H1 (cell line): ENCODE measurements at regions not wholly inside any gene's neighbourhood (a gene's known extent, or its start where the extent isn't known, plus 50 kb on each side); places are given as distances from the start of the nearest gene placed in this dataset.

Source experiments
- CTCF ChIA-PET: fragments of 300-600 bp; sonication (Branson Sonifier 250); formaldehyde crosslinking; loops from one replicate; lab custom pipeline; 2021; ENCODE audit not compliant: partially characterized antibody; lab: Charles Lee
- POLR2A ChIA-PET: fragments of 300-600 bp; sonication (Branson Sonifier 250); formaldehyde crosslinking; loops from one replicate; lab custom pipeline; 2021; ENCODE audit warnings: inconsistent platforms; ENCODE audit not compliant: partially characterized antibody; lab: Charles Lee
- DNase-seq, 2 experiments: peaks; one replicate each; pipeline versions ENCODE4 v3.0.0 to v3.0.0-alpha.2; 2010 to 2022; ENCODE audit warnings: low spot score in 2 of 2, low read depth in 1 of 2, mixed read lengths in 1 of 2
- FAIRE-seq: peaks from 2 replicates; lab custom pipeline; 2011; peaks lifted over from hg19 to GRCh38; lab: Jason Lieb, UNC
- H2AFZ ChIP-seq: 2 replicates; pipeline ENCODE4 v1.8.1; 2012; ENCODE audit warnings: low read length, inconsistent platforms
- H2AK5ac ChIP-seq: 2 replicates; pipeline ENCODE4 v1.6.1; 2013; ENCODE audit warnings: low read depth, low read length
- H2BK120ac ChIP-seq: replicated peaks from 2 replicates; pipeline ENCODE3; 2013; ENCODE audit warnings: low read depth, low read length, inconsistent platforms
- H2BK12ac ChIP-seq: 2 replicates; pipeline ENCODE4 v1.6.1; 2013; ENCODE audit warnings: low read depth, low read length
- H2BK15ac ChIP-seq: 2 replicates; pipeline ENCODE4 v1.6.1; 2013; ENCODE audit warnings: low read length
- H2BK20ac ChIP-seq: 2 replicates; pipeline ENCODE4 v1.6.1; 2013; ENCODE audit warnings: low read length
- H2BK5ac ChIP-seq: 2 replicates; pipeline ENCODE4 v1.6.1; 2013; ENCODE audit warnings: low read depth, low read length
- H3K14ac ChIP-seq: 2 replicates; pipeline ENCODE4 v1.6.1; 2013; ENCODE audit warnings: inconsistent platforms; ENCODE audit not compliant: insufficient read length
- H3K18ac ChIP-seq: 2 replicates; pipeline ENCODE4 v1.6.1; 2013; ENCODE audit warnings: low read length; ENCODE audit errors: extremely low read depth
- H3K23ac ChIP-seq: 2 replicates; pipeline ENCODE4 v1.6.1; 2013; ENCODE audit warnings: inconsistent platforms; ENCODE audit not compliant: insufficient read length
- H3K23me2 ChIP-seq: 2 replicates; pipeline ENCODE4 v1.6.1; 2013; ENCODE audit warnings: low read depth, low read length
- H3K27ac ChIP-seq: 2 replicates; pipeline ENCODE4 v1.6.1; 2011; ENCODE audit warnings: low read depth, low read length, inconsistent platforms
- H3K27me3 ChIP-seq, 4 experiments: replicated peaks in 1 of 4; 1 replicate in 1 of 4; 2 replicates in 3 of 4; pipeline versions ENCODE4 v1.6.1 to v1.8.1; 2011 to 2013; ENCODE audit warnings: low read length in 3 of 4, mild to moderate bottlenecking in 3 of 4, inconsistent platforms in 2 of 4, mixed read lengths in 2 of 4, moderate library complexity in 1 of 4; ENCODE audit not compliant: control insufficient read depth in 3 of 4, insufficient read depth in 3 of 4; ENCODE audit errors: extremely low read depth in 1 of 4
- H3K36me3 ChIP-seq, 4 experiments: 2 replicates each; pipeline versions ENCODE4 v1.6.1 to v1.8.1; 2011 to 2013; ENCODE audit warnings: mild to moderate bottlenecking in 4 of 4, low read length in 3 of 4, moderate library complexity in 2 of 4, control low read depth in 1 of 4, inconsistent platforms in 1 of 4; ENCODE audit not compliant: insufficient read depth in 4 of 4, control insufficient read depth in 2 of 4
- H3K4ac ChIP-seq: replicated peaks from 2 replicates; pipeline ENCODE3; 2013; ENCODE audit warnings: low read length, low read depth, mixed read lengths, inconsistent platforms; ENCODE audit not compliant: insufficient read length
- H3K4me1 ChIP-seq, 4 experiments: replicated peaks in 1 of 4; 1 replicate in 1 of 4; 2 replicates in 3 of 4; pipeline versions ENCODE4 v1.6.1 to v1.8.1; 2011 to 2013; ENCODE audit warnings: low read length in 3 of 4, inconsistent platforms in 2 of 4, mixed read lengths in 1 of 4; ENCODE audit not compliant: insufficient read depth in 4 of 4, control insufficient read depth in 3 of 4
- H3K4me2 ChIP-seq, 2 experiments: 2 replicates each; pipeline versions ENCODE4 v1.6.1 to v1.8.1; 2011 to 2013; ENCODE audit warnings: low read depth in 2 of 2, low read length in 2 of 2, control low read depth in 1 of 2, inconsistent platforms in 1 of 2, mild to moderate bottlenecking in 1 of 2; ENCODE audit not compliant: insufficient read depth in 1 of 2
- H3K4me3 ChIP-seq, 4 experiments: fragments of 200-600, 300-600 bp in 1 of 4; sonication (generic), shearing (Covaris generic), sonication (Bioruptor Twin) in 1 of 4; 2 replicates each; pipeline versions ENCODE4 v1.5.1 to v1.8.1; 2011 to 2016; ENCODE audit warnings: low read length in 4 of 4, low read depth in 3 of 4, control low read depth in 2 of 4, inconsistent platforms in 2 of 4, mild to moderate bottlenecking in 2 of 4, mixed read lengths in 1 of 4, moderate library complexity in 1 of 4; ENCODE audit not compliant: insufficient read depth in 2 of 4; ENCODE audit errors: extremely low read depth in 1 of 4
- H3K56ac ChIP-seq: replicated peaks from 2 replicates; pipeline ENCODE3; 2013; ENCODE audit warnings: low read depth, mild to moderate bottlenecking, mixed read lengths, low read length, inconsistent platforms; ENCODE audit not compliant: insufficient read length
- H3K79me1 ChIP-seq: 2 replicates; pipeline ENCODE4 v1.6.1; 2013; ENCODE audit warnings: low read depth, low read length, control low read depth
- H3K79me2 ChIP-seq, 2 experiments: 2 replicates each; pipeline versions ENCODE4 v1.6.1 to v1.8.1; 2012 to 2013; ENCODE audit warnings: low read length in 2 of 2, mild to moderate bottlenecking in 2 of 2, inconsistent platforms in 1 of 2; ENCODE audit not compliant: insufficient read depth in 2 of 2, control insufficient read depth in 1 of 2
- H3K9ac ChIP-seq, 4 experiments: replicated peaks in 1 of 4; 1 replicate in 1 of 4; 2 replicates in 3 of 4; pipeline versions ENCODE4 v1.6.1 to v1.8.1; 2011 to 2013; ENCODE audit warnings: low read depth in 3 of 4, low read length in 3 of 4, control low read depth in 2 of 4, mild to moderate bottlenecking in 2 of 4, moderate library complexity in 2 of 4, inconsistent platforms in 1 of 4; ENCODE audit errors: extremely low read depth in 1 of 4
- H3K9me3 ChIP-seq, 2 experiments: 2 replicates each; pipeline versions ENCODE4 v1.6.1 to v1.8.1; 2012 to 2013; ENCODE audit warnings: mild to moderate bottlenecking in 2 of 2, moderate library complexity in 2 of 2, control low read depth in 1 of 2, inconsistent platforms in 1 of 2, low read depth in 1 of 2, low read length in 1 of 2, mixed read lengths in 1 of 2; ENCODE audit not compliant: insufficient read depth in 2 of 2
- H4K20me1 ChIP-seq, 2 experiments: replicated peaks in 1 of 2; 2 replicates each; pipeline versions ENCODE3 to v1.8.1; 2011 to 2013; ENCODE audit warnings: inconsistent platforms in 2 of 2, low read length in 2 of 2, mild to moderate bottlenecking in 1 of 2; ENCODE audit not compliant: insufficient read depth in 2 of 2, control insufficient read depth in 1 of 2
- H4K5ac ChIP-seq: 2 replicates; pipeline ENCODE4 v1.6.1; 2013; ENCODE audit warnings: low read length, low read depth, mixed read lengths, inconsistent platforms; ENCODE audit not compliant: insufficient read length
- H4K8ac ChIP-seq: 2 replicates; pipeline ENCODE4 v1.8.0; 2013; ENCODE audit warnings: mild to moderate bottlenecking, moderate library complexity, low read length, inconsistent platforms; ENCODE audit not compliant: insufficient read depth; ENCODE audit errors: extremely low read depth
- H4K91ac ChIP-seq: replicated peaks from 2 replicates; pipeline ENCODE3; 2013; ENCODE audit warnings: low read length, mixed read lengths, inconsistent platforms; ENCODE audit not compliant: insufficient read length
- CBX8 ChIP-seq: fragments of 300-800, 300-1000 bp; sonication (generic); IDR thresholded peaks from 2 replicates; pipeline ENCODE4 v1.7.1; 2016; ENCODE audit warnings: low read depth, low read length, borderline replicate concordance
- KDM5A ChIP-seq: fragments of 200-600 bp; IDR thresholded peaks from 2 replicates; pipeline ENCODE4 v1.7.1; 2012; ENCODE audit warnings: mild to moderate bottlenecking, low read length, inconsistent platforms, mixed read lengths
- POLR2AphosphoS5 ChIP-seq: IDR thresholded peaks from 2 replicates; pipeline ENCODE4 v1.6.1; 2011; ENCODE audit warnings: low read depth, low read length
- SAP30 ChIP-seq: fragments of 300-600 bp; sonication (generic); IDR thresholded peaks from 2 replicates; pipeline ENCODE4 v1.7.1; 2012; ENCODE audit warnings: low read length, moderate library complexity, mild to moderate bottlenecking, inconsistent platforms; ENCODE audit not compliant: insufficient read depth, insufficient replicate concordance
- WGBS, 2 experiments: shearing (Covaris generic) in 1 of 2; methylation state at CpG; one replicate each; pipeline versions ENCODE4 v1.1.6 to v1.1.7; 2013 to 2015; ENCODE audit warnings: low lambda C conversion rate in 2 of 2, mixed read lengths in 2 of 2, inconsistent platforms in 1 of 2, low coverage in 1 of 2, missing lambda C conversion rate in 1 of 2; ENCODE audit not compliant: insufficient replicate concordance in 2 of 2, insufficient coverage in 1 of 2, insufficient read length in 1 of 2; ENCODE audit errors: extremely low coverage in 1 of 2, missing lambda C conversion rate in 1 of 2; 5-methylcytosine and 5-hydroxymethylcytosine counted together

GRCh38 chr11:115927823-115928329 is 423.7 kb upstream of the CADM1 start:
- H2AFZ ChIP-seq = no peak overlapping the region
- no peak overlapping the region for H2BK20ac ChIP-seq
- no peaks in the 10 kb centered on the region for H3K9me3 ChIP-seq
- TF ChIP-seq POLR2AphosphoS5 (no peak), SAP30 (no peak), CBX8 (no peak), KDM5A (no peak)
- H4K20me1 ChIP-seq = no peaks in the 10 kb centered on the region
- CTCF ChIA-PET = interaction anchor here (0.6 to 2.4 kb wide), 6 partner anchors 10 to 354 kb away, joined by 3 to 13 read pairs (median 5); no protein-coding TSS in a partner anchor
- H3K14ac ChIP-seq = no peak overlapping the region
- H3K56ac ChIP-seq = no peak overlapping the region
- H4K91ac ChIP-seq = no peak overlapping the region
- no peak overlapping the region for H3K4ac ChIP-seq
- no peak overlapping the region for H3K4me2 ChIP-seq
- H4K8ac ChIP-seq = no peak overlapping the region
- POLR2A ChIA-PET = interaction anchor here (1.1 kb wide), 1 partner anchor 11 kb away, joined by 3 read pairs; no protein-coding TSS in a partner anchor
- no peaks in the 10 kb centered on the region for H3K23me2 ChIP-seq
- H4K5ac ChIP-seq = no peak overlapping the region
- peaks cover 0 to 10% (median 4%) of the 10 kb centered on the region in 4 experiments; a peak in 4 of 7 replicates for H3K4me1 ChIP-seq
- no peaks in the 10 kb centered on the region for H3K27me3 ChIP-seq
- H3K79me2 ChIP-seq = no peaks in the 10 kb centered on the region
- no peak overlapping the region for H2BK120ac ChIP-seq
- H3K18ac ChIP-seq = no peak overlapping the region
- H3K79me1 ChIP-seq = no peaks in the 10 kb centered on the region
- H2BK15ac ChIP-seq = 0 out of 2 replicates have a peak overlapping the region, but pooled peaks have one; percentile 33
- H3K36me3 ChIP-seq = no peaks in the 10 kb centered on the region
- H3K23ac ChIP-seq = no peak overlapping the region
- 92% methylated on average over 8 of the region's 8 CpGs; no CpG with 5 or more reads in 1 of the 2 experiments for WGBS, 2 experiments
- no peak overlapping the region for H3K9ac ChIP-seq
- no peak overlapping the region for H3K27ac ChIP-seq
- no peak overlapping the region for H2AK5ac ChIP-seq
- FAIRE-seq = no peak
- no peak overlapping the region for H2BK5ac ChIP-seq
- H2BK12ac ChIP-seq = no peak overlapping the region
- no peak for DNase-seq
- H3K4me3 ChIP-seq = no peak overlapping the region
